ENCODE measurements at regions not wholly inside any gene's neighbourhood (a gene's known extent, or its start where the extent isn't known, plus 50 kb on each side); places are given as distances from the start of the nearest gene placed in this dataset.

GRCh38 chr5:124645396-124645795 lies 101.0 kb downstream of the ZNF608 start:
- TF ChIP-seq CTCF (conservative IDR thresholded peaks at IDR 0.05; ENCODE audit: low read depth, low read length): no peak
- TF ChIP-seq EZH2 (IDR thresholded peaks at IDR 0.05; ENCODE audit: borderline replicate concordance, low read depth, low read length, poor library complexity, severe bottlenecking): no peak
